ENCODE measurements at regions not wholly inside any gene's neighbourhood (a gene's known extent, or its start where the extent isn't known, plus 50 kb on each side); places are given as distances from the start of the nearest gene placed in this dataset.

GRCh38 chr16:86843812-86844211 lies 265.5 kb downstream of the FOXL1 start:
- no peak for DNase-seq (ENCODE audit: low spot score)
- ChIA-PET POLR2A (ENCODE audit: low non-redundant PET) (no interaction called here), CTCF (no interaction called here)
- no peak overlapping the region for H3K27ac ChIP-seq
- TF ChIP-seq CTCF (conservative IDR thresholded peaks at IDR 0.05; ENCODE audit: low read depth): no peak

GRCh38 chr16:86844695-86845094 lies 266.3 kb downstream of the FOXL1 start:
- CTCF ChIA-PET: interaction anchor here (0.6 kb wide), 1 partner anchor 14 kb away, joined by 3 read pairs; no protein-coding TSS in a partner anchor

GRCh38 chr16:86846136-86846535 lies 267.8 kb downstream of the FOXL1 start:
- no peak for DNase-seq (ENCODE audit: low spot score)
- TF ChIP-seq CTCF (conservative IDR thresholded peaks at IDR 0.05; ENCODE audit: low read depth): no peak
- POLR2A ChIA-PET (ENCODE audit: low non-redundant PET): no interaction called here
- no peak overlapping the region for H3K27ac ChIP-seq
- CTCF ChIA-PET: no interaction called here

More at GRCh38 chr16:86844695-86845094, 266.3 kb downstream of the FOXL1 start:
- DNase-seq (ENCODE audit: low spot score): no peak
- no peak for TF ChIP-seq CTCF (conservative IDR thresholded peaks at IDR 0.05; ENCODE audit: low read depth)
- POLR2A ChIA-PET (ENCODE audit: low non-redundant PET): no interaction called here
- H3K27ac ChIP-seq: no peak overlapping the region

GRCh38 chr16:86848821-86849220 lies 270.5 kb downstream of the FOXL1 start:
- ChIA-PET POLR2A (ENCODE audit: low non-redundant PET) (no interaction called here), CTCF (interaction anchor here (0.9 kb wide), 1 partner anchor 10 kb away, joined by 3 read pairs; no protein-coding TSS in a partner anchor)
- no peak for DNase-seq (ENCODE audit: low spot score)
- no peak for TF ChIP-seq CTCF (conservative IDR thresholded peaks at IDR 0.05; ENCODE audit: low read depth)
- no peak overlapping the region for H3K27ac ChIP-seq

- H3K27ac ChIP-seq: no peak overlapping the region
- ChIA-PET CTCF (no interaction called here), POLR2A (ENCODE audit: low non-redundant PET) (no interaction called here)
- no peak for TF ChIP-seq CTCF (conservative IDR thresholded peaks at IDR 0.05; ENCODE audit: low read depth)
- DNase-seq (ENCODE audit: low spot score): no peak
These were observed 272.3 kb downstream of the FOXL1 start for GRCh38 chr16:86850670-86851069.

- CTCF ChIA-PET: interaction anchor here (0.9 kb wide), 1 partner anchor 210 kb away, joined by 3 read pairs; no protein-coding TSS in a partner anchor
- no peak for TF ChIP-seq CTCF (conservative IDR thresholded peaks at IDR 0.05; ENCODE audit: low read depth)
- POLR2A ChIA-PET (ENCODE audit: low non-redundant PET): no interaction called here
- no peak overlapping the region for H3K27ac ChIP-seq
- DNase-seq (ENCODE audit: low spot score): no peak
These were observed 273.8 kb downstream of the FOXL1 start for GRCh38 chr16:86852135-86852534.

Measured in RWPE1 (cell line).